ENCODE measurements at regions not wholly inside any gene's neighbourhood (a gene's known extent, or its start where the extent isn't known, plus 50 kb on each side); places are given as distances from the start of the nearest gene placed in this dataset.

GRCh38 chr13:76503291-76503690 lies 382.9 kb downstream of the KCTD12 start:
- no peak for TF ChIP-seq POLR2A (IDR thresholded peaks at IDR 0.05; ENCODE audit: low read depth, low read length)
- no peak for TF ChIP-seq POLR2AphosphoS5 (IDR thresholded peaks at IDR 0.05; ENCODE audit: low read depth, low read length)
